Neural cell (in vitro differentiated cells): ENCODE measurements at regions not wholly inside any gene's neighbourhood (a gene's known extent, or its start where the extent isn't known, plus 50 kb on each side); places are given as distances from the start of the nearest gene placed in this dataset.

Source experiments
- H2AFZ ChIP-seq: fragments of 200-600, 300-800 bp; sonication (generic), shearing (Covaris generic); 2 replicates; pipeline ENCODE4 v1.6.0; 2014; ENCODE audit warnings: low read depth, mild to moderate bottlenecking, antibody characterized with exemption, low read length, moderate library complexity
- H3F3A ChIP-seq: fragments of 200-600 bp; shearing (Covaris generic); 2 replicates; pipeline ENCODE4 v1.6.1; 2016; ENCODE audit warnings: mild to moderate bottlenecking, moderate library complexity, mixed read lengths, antibody characterized with exemption, low read length; ENCODE audit not compliant: insufficient read depth, poor library complexity, severe bottlenecking
- H3K27ac ChIP-seq: fragments of 200-600, 300-800 bp; sonication (generic), shearing (Covaris generic); 2 replicates; pipeline ENCODE4 v1.5.1; 2014; ENCODE audit warnings: mild to moderate bottlenecking, low read length, moderate library complexity
- H3K27me3 ChIP-seq: fragments of 300-800, 200-600 bp; sonication (generic), shearing (Covaris generic); 2 replicates; pipeline ENCODE4 v1.6.0; 2014; ENCODE audit warnings: mild to moderate bottlenecking, low read depth, low read length, moderate library complexity; ENCODE audit not compliant: insufficient read depth
- H3K36me3 ChIP-seq: fragments of 300-800, 200-600 bp; sonication (generic), shearing (Covaris generic); 2 replicates; pipeline ENCODE4 v1.5.1; 2014; ENCODE audit warnings: mild to moderate bottlenecking, antibody characterized with exemption, low read length, moderate library complexity; ENCODE audit not compliant: insufficient read depth
- H3K4me2 ChIP-seq: fragments of 300-800, 200-600 bp; sonication (generic), shearing (Covaris generic); 2 replicates; pipeline ENCODE4 v1.6.0; 2014; ENCODE audit warnings: mild to moderate bottlenecking, low read length
- H3K4me3 ChIP-seq: fragments of 300-800, 200-600 bp; sonication (generic), shearing (Covaris generic); 2 replicates; pipeline ENCODE4 v1.5.1; 2014; ENCODE audit warnings: mild to moderate bottlenecking, low read length, moderate library complexity
- H3K79me2 ChIP-seq: fragments of 200-600 bp; shearing (Covaris generic); replicated peaks from 2 replicates; pipeline ENCODE4 v1.6.0; 2014; ENCODE audit warnings: mild to moderate bottlenecking, low read length, moderate library complexity; ENCODE audit not compliant: insufficient read depth
- H3K9ac ChIP-seq: fragments of 300-800, 200-600 bp; sonication (generic), shearing (Covaris generic); 2 replicates; pipeline ENCODE4 v1.6.1; 2016; ENCODE audit warnings: mild to moderate bottlenecking, low read length, mixed read lengths
- H3K9me2 ChIP-seq: fragments of 200-600 bp; shearing (Covaris generic); 2 replicates; pipeline ENCODE4 v1.6.1; 2016; ENCODE audit warnings: mild to moderate bottlenecking, low read length, mixed read lengths; ENCODE audit not compliant: insufficient read depth
- H3K9me3 ChIP-seq: fragments of 200-600, 300-800 bp; sonication (generic), shearing (Covaris generic); 2 replicates; pipeline ENCODE4 v1.6.1; 2016; ENCODE audit warnings: mild to moderate bottlenecking, mixed run types, low read length, moderate library complexity, mixed read lengths
- H4K20me1 ChIP-seq: fragments of 200-600 bp; shearing (Covaris generic); 2 replicates; pipeline ENCODE4 v1.6.1; 2016; ENCODE audit warnings: mild to moderate bottlenecking, mixed run types; ENCODE audit not compliant: insufficient read depth
- EP300 ChIP-seq: fragments of 450-650 bp; conservative IDR thresholded peaks from 2 replicates; pipeline ENCODE4 v1.6.1; 2014; ENCODE audit warnings: antibody characterized with exemption, mild to moderate bottlenecking, moderate library complexity; ENCODE audit not compliant: poor library complexity, severe bottlenecking
- EZH2 ChIP-seq: fragments of 200-600, 300-800 bp; shearing (Covaris generic), sonication (generic); IDR thresholded peaks from 2 replicates; pipeline ENCODE4 v1.6.1; 2014; ENCODE audit warnings: antibody characterized with exemption, low read length, borderline replicate concordance, mild to moderate bottlenecking; ENCODE audit not compliant: insufficient read depth, poor library complexity, severe bottlenecking
- MXI1 ChIP-seq: fragments of 450-650 bp; conservative IDR thresholded peaks from 2 replicates; pipeline ENCODE4 v1.6.1; 2014; ENCODE audit warnings: antibody characterized with exemption, mild to moderate bottlenecking; ENCODE audit not compliant: poor library complexity, severe bottlenecking
- POLR2AphosphoS5 ChIP-seq: IDR thresholded peaks from 2 replicates; pipeline ENCODE4 v1.6.1; 2012
- RAD21 ChIP-seq: fragments of 450-650 bp; conservative IDR thresholded peaks from 2 replicates; pipeline ENCODE4 v1.6.1; 2014; ENCODE audit warnings: antibody characterized with exemption, mild to moderate bottlenecking, moderate library complexity
- REST ChIP-seq: IDR thresholded peaks from 2 replicates; pipeline ENCODE4 v1.6.1; 2012; ENCODE audit warnings: borderline replicate concordance
- SMC3 ChIP-seq: fragments of 450-650 bp; conservative IDR thresholded peaks from 2 replicates; pipeline ENCODE4 v1.6.1; 2014; ENCODE audit warnings: antibody characterized with exemption, mild to moderate bottlenecking, moderate library complexity; ENCODE audit not compliant: poor library complexity
- TAF1 ChIP-seq: IDR thresholded peaks from 2 replicates; pipeline ENCODE4 v1.6.1; 2012; ENCODE audit warnings: low read depth
- TF ChIP-seq, protein P1 (sequence below): fragments of 450-650 bp; IDR thresholded peaks from 2 replicates; pipeline ENCODE4 v1.5.1; 2014; ENCODE audit warnings: antibody characterized with exemption, mild to moderate bottlenecking, moderate library complexity; ENCODE audit not compliant: poor library complexity, severe bottlenecking

DNA sequence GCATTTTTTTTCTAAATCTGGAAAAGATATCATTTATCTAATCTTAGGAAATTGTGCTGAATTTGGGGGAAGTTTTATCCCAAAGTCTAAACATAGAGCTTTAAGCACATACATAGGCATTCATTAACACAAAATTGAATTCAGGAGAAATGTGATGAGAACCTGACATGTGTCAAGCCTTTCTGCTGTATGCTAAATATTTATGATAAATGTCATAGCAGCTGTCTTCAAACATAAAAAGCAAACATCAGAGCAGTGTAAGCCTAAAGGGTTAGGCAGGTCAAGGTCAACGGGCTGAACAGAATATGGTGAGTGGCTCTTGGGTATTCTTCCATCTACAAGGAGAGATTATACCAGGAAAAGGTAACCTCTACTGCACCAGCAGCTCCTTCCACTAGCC, 737.2 kb upstream of the ZNF608 start:
- Histone ChIP-seq H3K9me3 (no peaks in the 10 kb centered on the region), H4K20me1 (no peaks in the 10 kb centered on the region), H3K4me3 (no peak overlapping the region), H3K36me3 (no peaks in the 10 kb centered on the region), H2AFZ (no peak overlapping the region), H3K79me2 (no peaks in the 10 kb centered on the region), H3K9ac (no peak overlapping the region), H3F3A (no peaks in the 10 kb centered on the region), H3K4me2 (no peak overlapping the region), H3K27ac (no peak overlapping the region), H3K9me2 (no peaks in the 10 kb centered on the region), H3K27me3 (no peaks in the 10 kb centered on the region)
- TF ChIP-seq EZH2: no peak
- peak; percentile 73 for TF ChIP-seq POLR2AphosphoS5
- TF ChIP-seq, protein P1, sequence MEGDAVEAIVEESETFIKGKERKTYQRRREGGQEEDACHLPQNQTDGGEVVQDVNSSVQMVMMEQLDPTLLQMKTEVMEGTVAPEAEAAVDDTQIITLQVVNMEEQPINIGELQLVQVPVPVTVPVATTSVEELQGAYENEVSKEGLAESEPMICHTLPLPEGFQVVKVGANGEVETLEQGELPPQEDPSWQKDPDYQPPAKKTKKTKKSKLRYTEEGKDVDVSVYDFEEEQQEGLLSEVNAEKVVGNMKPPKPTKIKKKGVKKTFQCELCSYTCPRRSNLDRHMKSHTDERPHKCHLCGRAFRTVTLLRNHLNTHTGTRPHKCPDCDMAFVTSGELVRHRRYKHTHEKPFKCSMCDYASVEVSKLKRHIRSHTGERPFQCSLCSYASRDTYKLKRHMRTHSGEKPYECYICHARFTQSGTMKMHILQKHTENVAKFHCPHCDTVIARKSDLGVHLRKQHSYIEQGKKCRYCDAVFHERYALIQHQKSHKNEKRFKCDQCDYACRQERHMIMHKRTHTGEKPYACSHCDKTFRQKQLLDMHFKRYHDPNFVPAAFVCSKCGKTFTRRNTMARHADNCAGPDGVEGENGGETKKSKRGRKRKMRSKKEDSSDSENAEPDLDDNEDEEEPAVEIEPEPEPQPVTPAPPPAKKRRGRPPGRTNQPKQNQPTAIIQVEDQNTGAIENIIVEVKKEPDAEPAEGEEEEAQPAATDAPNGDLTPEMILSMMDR: no peak
- TF ChIP-seq EP300: peak; percentile 81
- no peak for TF ChIP-seq TAF1
- no peak for TF ChIP-seq RAD21
- TF ChIP-seq MXI1: no peak
- no peak for TF ChIP-seq REST
- TF ChIP-seq SMC3: no peak

DNA sequence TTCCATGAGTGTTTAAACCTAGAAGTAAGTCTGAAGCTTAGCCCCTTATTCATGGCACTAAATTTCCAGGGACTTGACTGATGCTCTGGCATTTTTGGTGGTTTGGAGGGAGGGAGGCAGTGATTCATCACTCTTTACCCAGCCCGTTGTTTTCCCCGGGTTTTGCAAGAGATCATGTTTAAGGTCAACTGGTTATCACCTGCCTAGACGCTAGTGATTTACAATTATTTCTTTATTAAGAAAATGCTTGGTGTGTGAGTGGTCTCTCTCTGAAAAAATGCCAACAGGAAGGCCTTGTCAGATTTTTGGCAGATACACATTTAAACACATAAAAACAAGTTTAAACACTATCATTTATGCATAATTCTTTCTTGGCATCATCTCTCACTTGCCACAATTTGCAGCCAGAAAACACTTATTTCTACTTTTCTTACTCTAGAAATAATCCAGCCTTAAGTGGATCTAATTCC, 737.9 kb upstream of the ZNF608 start:
- H2AFZ ChIP-seq: no peak overlapping the region
- TF ChIP-seq REST (no peak), MXI1 (no peak), SMC3 (no peak), RAD21 (no peak), EZH2 (no peak), EP300 (no peak), TAF1 (no peak), POLR2AphosphoS5 (no peak)
- TF ChIP-seq, protein P1: no peak
- H3K27me3 ChIP-seq: no peaks in the 10 kb centered on the region
- H3F3A ChIP-seq: no peaks in the 10 kb centered on the region
- H3K4me3 ChIP-seq: no peak overlapping the region
- no peaks in the 10 kb centered on the region for H4K20me1 ChIP-seq
- H3K27ac ChIP-seq: no peak overlapping the region
- H3K4me2 ChIP-seq: no peak overlapping the region
- no peaks in the 10 kb centered on the region for H3K9me2 ChIP-seq
- no peaks in the 10 kb centered on the region for H3K79me2 ChIP-seq
- no peaks in the 10 kb centered on the region for H3K9me3 ChIP-seq
- H3K36me3 ChIP-seq: no peaks in the 10 kb centered on the region
- no peak overlapping the region for H3K9ac ChIP-seq
